Colonic mucosa (tissue), 4 donors: ENCODE measurements at regions not wholly inside any gene's neighbourhood (a gene's known extent, or its start where the extent isn't known, plus 50 kb on each side); places are given as distances from the start of the nearest gene placed in this dataset.

Experiments used
- DNase-seq: peaks from one replicate; pipeline ENCODE4 v3.0.0-alpha.2; 2020
- H3K27ac ChIP-seq: fragments of 200-600 bp; one replicate; pipeline ENCODE4 v1.8.0; 2021
- H3K27me3 ChIP-seq: fragments of 200-600 bp; one replicate; pipeline ENCODE4 v1.8.0; 2021
- H3K36me3 ChIP-seq: fragments of 200-600 bp; one replicate; pipeline ENCODE4 v1.8.0; 2021
- H3K4me1 ChIP-seq: fragments of 200-600 bp; one replicate; pipeline ENCODE4 v1.8.0; 2021; ENCODE audit warnings: mild to moderate bottlenecking
- H3K4me3 ChIP-seq: fragments of 200-600 bp; one replicate; pipeline ENCODE4 v1.8.0; 2021
- H3K9ac ChIP-seq, 2 donors: one replicate each; pipeline ENCODE4 v1.7.0; 2013; ENCODE audit warnings: control low read depth in 2 of 2, low read depth in 2 of 2, low read length in 2 of 2
- H3K9me3 ChIP-seq: fragments of 200-600 bp; one replicate; pipeline ENCODE4 v1.8.0; 2021
- intact Hi-C: fragments of 100-400 bp; cut with DNase I; formaldehyde crosslinking; loops from one replicate; pipeline ENCODE4 v1.14.1; 2022
- TF ChIP-seq, protein P1 (sequence below): fragments of 200-600 bp; IDR thresholded peaks from one replicate; pipeline ENCODE4 v1.8.0; 2022; ENCODE audit warnings: antibody characterized with exemption, mild to moderate bottlenecking
- donor health status: healthy.
- donor health status: DM: no; HTN: no; CAD: no.
- donor health status: DM: no; HTN: no; CAD: no.

DNA sequence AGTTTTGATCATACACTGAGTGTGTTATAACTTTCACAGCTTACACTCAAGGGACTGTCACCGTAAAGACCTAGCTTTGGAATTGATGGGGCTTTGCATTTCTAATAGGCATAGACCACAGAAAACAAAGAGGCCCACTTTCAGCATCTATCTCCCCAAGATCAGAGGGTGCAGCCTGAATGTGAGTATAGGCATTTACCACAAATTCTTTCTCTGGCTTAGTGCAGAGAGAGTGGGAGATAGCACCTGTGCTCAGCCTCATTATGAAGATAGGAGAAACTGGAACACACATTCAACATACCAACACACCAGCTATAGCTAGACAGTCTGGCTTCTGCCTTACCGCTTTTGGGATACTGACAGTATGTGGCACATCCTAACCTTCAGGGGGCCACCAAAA is 783.4 kb upstream of the GRAMD2B start:
- Histone ChIP-seq H3K9me3 (no peaks in the 10 kb centered on the region), H3K4me1 (no peaks in the 10 kb centered on the region), H3K4me3 (no peak overlapping the region), H3K9ac (no peak overlapping the region), H3K27me3 (no peaks in the 10 kb centered on the region), H3K36me3 (no peaks in the 10 kb centered on the region), H3K27ac (no peak overlapping the region)
- DNase-seq = no peak
- intact Hi-C loops = no loop called here
- TF ChIP-seq, protein P1, sequence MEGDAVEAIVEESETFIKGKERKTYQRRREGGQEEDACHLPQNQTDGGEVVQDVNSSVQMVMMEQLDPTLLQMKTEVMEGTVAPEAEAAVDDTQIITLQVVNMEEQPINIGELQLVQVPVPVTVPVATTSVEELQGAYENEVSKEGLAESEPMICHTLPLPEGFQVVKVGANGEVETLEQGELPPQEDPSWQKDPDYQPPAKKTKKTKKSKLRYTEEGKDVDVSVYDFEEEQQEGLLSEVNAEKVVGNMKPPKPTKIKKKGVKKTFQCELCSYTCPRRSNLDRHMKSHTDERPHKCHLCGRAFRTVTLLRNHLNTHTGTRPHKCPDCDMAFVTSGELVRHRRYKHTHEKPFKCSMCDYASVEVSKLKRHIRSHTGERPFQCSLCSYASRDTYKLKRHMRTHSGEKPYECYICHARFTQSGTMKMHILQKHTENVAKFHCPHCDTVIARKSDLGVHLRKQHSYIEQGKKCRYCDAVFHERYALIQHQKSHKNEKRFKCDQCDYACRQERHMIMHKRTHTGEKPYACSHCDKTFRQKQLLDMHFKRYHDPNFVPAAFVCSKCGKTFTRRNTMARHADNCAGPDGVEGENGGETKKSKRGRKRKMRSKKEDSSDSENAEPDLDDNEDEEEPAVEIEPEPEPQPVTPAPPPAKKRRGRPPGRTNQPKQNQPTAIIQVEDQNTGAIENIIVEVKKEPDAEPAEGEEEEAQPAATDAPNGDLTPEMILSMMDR = no peak

- no peak overlapping the region for H3K27ac ChIP-seq
- no peaks in the 10 kb centered on the region for H3K9me3 ChIP-seq
- intact Hi-C loops = no loop called here
- H3K4me1 ChIP-seq = no peaks in the 10 kb centered on the region
- H3K9ac ChIP-seq = no peak overlapping the region
- H3K27me3 ChIP-seq = no peaks in the 10 kb centered on the region
- TF ChIP-seq, protein P1 = no peak
- DNase-seq = no peak
- H3K36me3 ChIP-seq = no peaks in the 10 kb centered on the region
- no peak overlapping the region for H3K4me3 ChIP-seq
Observed at GRCh38 chr5:125652761-125653160, 770.4 kb upstream of the GRAMD2B start.

DNA sequence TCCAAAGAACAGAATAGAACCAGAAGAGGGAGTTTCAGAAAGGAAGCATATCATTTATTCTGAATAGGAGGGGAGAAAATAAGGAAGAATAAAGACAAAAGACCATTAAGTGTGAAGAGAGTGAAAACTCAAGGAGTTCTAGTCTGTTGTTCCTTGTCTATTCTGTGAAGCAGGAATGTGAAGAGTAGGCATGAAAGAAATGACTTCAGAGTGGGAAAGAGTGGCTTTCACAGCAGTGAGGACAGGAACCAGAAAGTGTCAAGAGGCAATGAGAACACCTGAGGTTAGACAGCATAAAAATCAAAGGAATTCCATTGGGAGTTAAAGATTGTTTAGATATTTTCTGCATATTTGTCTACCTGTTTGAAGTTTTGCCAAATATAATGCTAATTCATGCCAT is 768.8 kb upstream of the GRAMD2B start:
- no peak overlapping the region for H3K4me3 ChIP-seq
- no peaks in the 10 kb centered on the region for H3K36me3 ChIP-seq
- TF ChIP-seq, protein P1 = no peak
- H3K9me3 ChIP-seq = no peaks in the 10 kb centered on the region
- no peak for DNase-seq
- intact Hi-C loops = no loop called here
- H3K9ac ChIP-seq = no peak overlapping the region
- H3K27me3 ChIP-seq = no peaks in the 10 kb centered on the region
- H3K27ac ChIP-seq = no peak overlapping the region
- no peaks in the 10 kb centered on the region for H3K4me1 ChIP-seq

GRCh38 chr5:125655156-125655555 is 768.1 kb upstream of the GRAMD2B start:
- Histone ChIP-seq H3K4me1 (no peaks in the 10 kb centered on the region), H3K36me3 (no peaks in the 10 kb centered on the region), H3K27ac (no peak overlapping the region), H3K27me3 (no peaks in the 10 kb centered on the region), H3K9me3 (no peaks in the 10 kb centered on the region), H3K4me3 (no peak overlapping the region), H3K9ac (no peak overlapping the region)
- DNase-seq = no peak
- intact Hi-C loops = no loop called here
- TF ChIP-seq, protein P1 = no peak

DNA sequence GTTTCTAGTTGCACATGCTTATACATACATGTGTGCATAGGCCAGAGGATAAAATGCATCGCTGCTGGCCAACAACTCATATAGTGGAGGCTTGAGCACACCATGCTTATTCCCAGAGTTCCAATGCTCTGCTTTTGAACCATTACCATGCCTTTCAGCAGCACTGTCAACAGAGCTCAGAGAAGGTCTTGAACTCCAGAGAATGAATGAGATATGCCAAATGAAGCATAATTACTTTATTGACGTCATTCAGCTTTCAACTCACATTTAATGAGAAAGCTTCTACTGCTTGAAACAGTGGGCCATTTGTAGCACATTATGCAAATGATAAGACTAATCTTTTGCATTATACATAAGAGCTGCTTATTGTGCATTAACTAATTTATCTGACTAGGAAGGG is 765.3 kb upstream of the GRAMD2B start:
- H3K4me3 ChIP-seq = no peak overlapping the region
- H3K9ac ChIP-seq = no peak overlapping the region
- H3K27ac ChIP-seq = no peak overlapping the region
- intact Hi-C loops = no loop called here
- no peaks in the 10 kb centered on the region for H3K9me3 ChIP-seq
- DNase-seq = no peak
- no peaks in the 10 kb centered on the region for H3K27me3 ChIP-seq
- no peaks in the 10 kb centered on the region for H3K4me1 ChIP-seq
- H3K36me3 ChIP-seq = no peaks in the 10 kb centered on the region
- TF ChIP-seq, protein P1 = no peak
